Right atrium auricular region (tissue), 2 donors: ENCODE measurements at regions not wholly inside any gene's neighbourhood (a gene's known extent, or its start where the extent isn't known, plus 50 kb on each side); places are given as distances from the start of the nearest gene placed in this dataset.

ENCODE experiments used
- DNase-seq: peaks from one replicate; pipeline ENCODE4 v3.0.0-alpha.2; 2019; ENCODE audit warnings: low spot score
- H3K27ac ChIP-seq, 2 donors: fragments of 200-600 bp; sonication (generic); 1 replicate in 1 of 2; 2 replicates in 1 of 2; pipeline ENCODE4 v1.5.1; 2016 to 2019
- H3K27me3 ChIP-seq, 2 donors: fragments of 200-600 bp; sonication (generic); one replicate each; pipeline versions ENCODE4 v1.5.1 to v1.6.0; 2017 to 2019
- H3K36me3 ChIP-seq: fragments of 200-600 bp; sonication (generic); one replicate; pipeline ENCODE4 v1.5.1; 2016
- H3K4me1 ChIP-seq, 2 donors: fragments of 200-600 bp; sonication (generic); one replicate each; pipeline versions ENCODE4 v1.5.1 to v1.6.0; 2017 to 2019
- H3K4me3 ChIP-seq, 2 donors: fragments of 200-600 bp; sonication (generic); 1 replicate in 1 of 2; 2 replicates in 1 of 2; pipeline ENCODE4 v1.5.1; 2017 to 2019; ENCODE audit warnings: mild to moderate bottlenecking in 1 of 2, moderate library complexity in 1 of 2
- H3K9me3 ChIP-seq, 2 donors: fragments of 200-600 bp; sonication (generic); one replicate each; pipeline ENCODE4 v1.5.1; 2019
- CTCF ChIP-seq, 2 donors: fragments of 200-600 bp; sonication (generic); IDR thresholded peaks; one replicate each; pipeline ENCODE4 v1.5.1; 2019; ENCODE audit warnings: antibody characterized with exemption in 2 of 2

GRCh38 chr14:65993103-65993502, 493.1 kb upstream of the CCDC196 start:
- no peaks in the 10 kb centered on the region for H3K4me1 ChIP-seq
- no peaks in the 10 kb centered on the region for H3K9me3 ChIP-seq
- H3K27me3 ChIP-seq: no peaks in the 10 kb centered on the region
- H3K4me3 ChIP-seq: no peak overlapping the region
- TF ChIP-seq CTCF (IDR thresholded peaks at IDR 0.05): no peak
- DNase-seq: no peak
- H3K36me3 ChIP-seq: no peaks in the 10 kb centered on the region
- H3K27ac ChIP-seq: no peak overlapping the region

- no peak for TF ChIP-seq CTCF (IDR thresholded peaks at IDR 0.05)
These were observed 492.2 kb upstream of the CCDC196 start for GRCh38 chr14:65993996-65994395.

GRCh38 chr14:65997347-65997746, 488.8 kb upstream of the CCDC196 start:
- no peak for DNase-seq
- Histone ChIP-seq H3K27me3 (no peaks in the 10 kb centered on the region), H3K27ac (no peak overlapping the region), H3K36me3 (no peaks in the 10 kb centered on the region), H3K4me3 (no peak overlapping the region), H3K9me3 (peaks cover 0 to 14% of the 10 kb centered on the region in 2 donors), H3K4me1 (no peaks in the 10 kb centered on the region)
- no peak for TF ChIP-seq CTCF (IDR thresholded peaks at IDR 0.05)

More at GRCh38 chr14:65993996-65994395, 492.2 kb upstream of the CCDC196 start:
- Histone ChIP-seq H3K27me3 (no peaks in the 10 kb centered on the region), H3K27ac (no peak overlapping the region), H3K4me1 (no peaks in the 10 kb centered on the region), H3K36me3 (no peaks in the 10 kb centered on the region), H3K4me3 (no peak overlapping the region), H3K9me3 (no peaks in the 10 kb centered on the region)
- DNase-seq: no peak

GRCh38 chr14:65999865-66000264, 486.3 kb upstream of the CCDC196 start:
- DNase-seq: no peak

GRCh38 chr14:66000766-66001165, 485.4 kb upstream of the CCDC196 start:
- Histone ChIP-seq H3K4me1 (no peaks in the 10 kb centered on the region), H3K36me3 (no peaks in the 10 kb centered on the region), H3K9me3 (peaks cover 0 to 14% of the 10 kb centered on the region in 2 donors), H3K4me3 (no peak overlapping the region), H3K27ac (no peak overlapping the region), H3K27me3 (no peaks in the 10 kb centered on the region)
- TF ChIP-seq CTCF (IDR thresholded peaks at IDR 0.05): no peak
- no peak for DNase-seq

More at GRCh38 chr14:65999865-66000264, 486.3 kb upstream of the CCDC196 start:
- Histone ChIP-seq H3K27me3 (no peaks in the 10 kb centered on the region), H3K4me3 (no peak overlapping the region), H3K36me3 (no peaks in the 10 kb centered on the region), H3K4me1 (no peaks in the 10 kb centered on the region), H3K9me3 (peaks cover 0 to 14% of the 10 kb centered on the region in 2 donors), H3K27ac (no peak overlapping the region)
- TF ChIP-seq CTCF (IDR thresholded peaks at IDR 0.05): no peak

GRCh38 chr14:66001356-66001755, 484.8 kb upstream of the CCDC196 start:
- no peak for TF ChIP-seq CTCF (IDR thresholded peaks at IDR 0.05)
- H3K4me3 ChIP-seq: no peak overlapping the region
- H3K36me3 ChIP-seq: no peaks in the 10 kb centered on the region
- H3K27me3 ChIP-seq: no peaks in the 10 kb centered on the region
- no peak overlapping the region for H3K27ac ChIP-seq
- no peaks in the 10 kb centered on the region for H3K4me1 ChIP-seq
- peaks cover 0 to 14% of the 10 kb centered on the region in 2 donors for H3K9me3 ChIP-seq
- no peak for DNase-seq
